ENCODE measurements at regions not wholly inside any gene's neighbourhood (a gene's known extent, or its start where the extent isn't known, plus 50 kb on each side); places are given as distances from the start of the nearest gene placed in this dataset.
"Not testable (repeated sequence)": the region's sequence is repeated elsewhere in the genome, so short reads cannot be mapped to it uniquely, and the experiment has no call there.

DNA sequence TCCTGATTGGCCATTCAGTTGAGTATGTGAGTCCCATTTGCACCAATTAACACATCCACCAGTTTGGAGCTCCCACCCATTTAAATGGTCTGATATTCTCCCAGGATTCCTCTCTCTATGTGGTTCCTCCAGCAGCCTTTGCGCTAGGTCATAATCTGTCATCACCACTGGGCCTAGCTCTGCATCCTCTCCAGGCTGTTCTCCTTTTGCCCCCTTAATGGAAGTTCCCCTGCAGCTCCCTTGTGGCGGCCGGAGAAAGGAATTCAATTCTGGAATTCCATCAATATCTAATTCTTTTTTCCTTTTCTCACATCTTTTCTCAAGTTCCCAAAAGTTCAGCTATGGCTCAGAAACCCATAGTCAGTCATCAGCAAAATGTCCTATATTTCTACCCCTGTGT lies 2184.4 kb upstream of the AGA start:
- no peak for DNase-seq

DNA sequence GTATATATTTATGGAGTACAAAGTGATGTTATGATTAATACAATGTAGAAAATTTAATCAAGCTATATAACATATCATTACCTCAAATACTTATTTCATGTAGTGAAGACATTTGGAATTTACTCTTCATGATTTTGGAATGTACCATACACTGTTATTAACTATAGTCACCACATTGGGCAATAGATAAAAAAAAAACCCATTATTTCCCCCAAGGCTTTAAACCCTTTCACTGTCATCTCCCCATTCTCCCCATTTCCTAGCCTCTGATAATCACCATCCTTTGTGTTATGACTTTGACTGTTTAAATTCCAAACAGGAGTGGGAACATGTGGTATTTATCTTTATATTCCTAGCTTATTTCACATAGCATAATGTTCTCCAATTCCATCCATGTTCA lies 2189.1 kb upstream of the AGA start:
- DNase-seq: no peak

DNA sequence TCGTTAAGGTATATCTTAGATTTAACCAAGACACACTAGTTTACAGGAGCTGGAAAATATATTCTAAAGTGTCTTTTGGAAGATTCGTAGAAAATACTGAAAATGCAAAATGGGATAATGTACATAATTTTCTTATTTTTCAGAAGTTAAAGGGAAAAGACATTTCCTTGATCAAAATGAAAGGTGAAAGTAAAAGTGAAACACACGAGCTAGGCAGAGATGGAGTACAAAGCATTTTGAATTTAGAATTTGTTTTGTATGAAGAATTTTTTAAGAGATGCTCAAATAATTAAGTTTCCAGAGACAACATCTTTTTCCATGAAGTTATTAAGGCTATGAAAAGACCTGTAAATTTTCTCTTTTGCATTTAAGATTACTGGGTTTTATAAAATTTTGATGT lies 2192.6 kb upstream of the AGA start:
- DNase-seq: no peak

DNA sequence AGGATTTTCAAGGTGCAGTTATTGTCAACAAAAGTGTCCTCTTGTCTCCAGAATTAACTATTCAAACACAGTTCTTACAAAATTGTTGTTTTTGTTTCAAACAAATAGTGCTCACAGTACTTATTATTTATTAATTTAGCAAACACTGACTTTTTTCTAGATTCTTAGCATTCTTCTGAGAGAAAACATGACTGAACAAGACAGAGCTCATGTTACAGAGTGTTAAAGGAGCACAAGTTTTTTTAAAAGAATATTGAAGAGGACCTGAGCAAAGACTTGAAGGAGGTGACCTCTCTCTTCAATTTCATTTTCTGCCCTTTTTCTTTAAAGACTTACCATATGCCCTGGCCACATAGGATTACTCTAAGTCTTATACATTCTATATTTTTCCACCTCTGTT lies 2220.3 kb upstream of the AGA start:
- no peak for DNase-seq

DNA sequence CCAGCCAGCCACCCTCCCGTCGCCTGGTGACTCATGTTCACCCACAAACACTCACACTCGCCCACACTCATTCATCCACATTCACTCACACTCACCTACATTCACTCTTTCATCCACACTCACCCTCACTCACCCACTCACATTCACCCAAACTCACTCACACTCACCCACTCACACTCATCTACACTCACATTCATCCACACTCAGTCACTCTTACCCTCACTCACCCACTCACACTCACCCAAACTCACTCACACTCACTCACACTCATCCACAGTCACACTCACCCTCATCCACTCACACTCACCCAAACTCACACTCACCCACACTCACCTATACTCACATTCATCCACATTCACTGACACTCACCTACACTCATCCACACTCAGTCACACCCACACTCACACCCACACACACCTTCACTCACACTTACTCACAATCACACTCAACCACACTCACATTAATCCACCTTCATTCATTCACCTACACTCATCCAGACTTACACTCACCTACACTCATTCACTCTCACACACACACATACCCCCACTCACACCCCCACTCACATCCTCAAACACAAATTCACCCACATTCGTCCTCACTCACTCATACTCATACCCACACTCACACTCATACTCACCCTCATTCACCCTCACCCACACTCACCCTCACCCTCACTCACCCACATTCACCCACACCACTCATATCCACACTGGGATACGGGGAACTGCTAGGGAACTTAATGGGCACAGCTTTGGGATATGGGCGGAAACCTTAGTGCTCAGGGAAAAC lies 2221.6 kb upstream of the AGA start:
- no peak for DNase-seq

DNA sequence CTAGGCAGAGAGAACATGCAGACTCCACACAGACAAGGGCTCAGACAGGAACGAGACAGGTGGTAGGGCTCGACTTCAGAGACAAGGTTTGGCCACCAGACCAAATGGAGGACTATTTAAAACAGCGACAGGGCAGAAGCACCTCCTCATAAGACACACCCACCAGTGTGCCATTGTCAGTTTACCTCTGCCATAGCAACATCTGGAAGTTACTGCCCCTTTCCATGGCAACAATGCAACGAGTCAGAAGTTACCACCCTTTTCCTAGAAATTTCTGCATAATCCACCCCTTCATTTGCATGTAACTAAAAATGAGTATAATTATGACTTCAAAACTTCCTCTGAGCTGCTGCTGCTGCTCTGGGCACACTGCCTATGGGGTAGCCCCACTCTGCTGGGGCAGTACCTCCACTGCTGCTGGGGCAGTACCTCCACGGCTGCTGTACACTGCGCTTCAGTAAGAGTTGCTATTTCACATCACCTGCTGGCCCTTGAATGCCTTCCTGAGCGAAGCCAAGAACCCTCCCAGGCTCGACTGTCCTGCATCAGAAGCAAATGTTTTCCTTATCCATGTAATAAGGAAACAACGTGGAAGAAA lies 2222.3 kb upstream of the AGA start:
- no peak for DNase-seq

DNA sequence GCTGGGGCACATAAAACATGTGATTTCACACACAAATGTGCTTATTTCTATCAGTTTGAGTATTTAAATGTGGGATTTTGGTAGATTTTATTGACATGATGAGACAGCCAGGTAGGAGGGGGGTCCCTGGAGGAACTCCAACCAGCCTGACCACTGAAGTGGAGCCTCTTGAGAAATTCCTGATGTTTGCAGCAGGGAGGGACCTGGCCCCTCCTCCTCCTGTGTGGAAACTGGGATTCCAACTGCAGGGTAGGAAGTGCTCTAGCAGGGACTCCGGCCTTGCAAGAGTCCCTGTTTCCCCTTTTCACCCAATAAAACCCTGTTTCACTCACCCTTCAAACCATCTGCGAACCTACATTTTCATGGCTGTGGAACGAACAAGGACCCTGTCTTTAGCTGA lies 2224.0 kb upstream of the AGA start:
- no peak for DNase-seq

DNA sequence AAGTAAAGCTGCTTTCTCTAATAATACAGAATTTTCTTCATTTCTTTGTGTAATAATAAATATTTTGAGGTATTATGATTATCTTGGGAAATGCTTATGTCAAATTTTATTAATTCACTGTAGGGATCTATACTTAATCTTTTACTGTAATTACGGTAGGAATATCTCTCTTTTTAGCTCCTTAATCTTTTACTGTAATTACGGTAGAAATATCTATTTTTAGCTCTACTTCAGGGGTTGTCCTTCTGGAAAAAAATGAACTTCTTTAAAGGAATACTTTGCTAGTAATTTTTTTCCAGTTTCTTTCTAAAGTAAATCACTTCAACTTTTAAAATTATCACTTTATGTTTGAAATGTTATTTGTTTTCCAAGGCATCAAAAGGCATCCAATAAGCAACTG lies 2229.4 kb upstream of the AGA start:
- no peak for DNase-seq

DNA sequence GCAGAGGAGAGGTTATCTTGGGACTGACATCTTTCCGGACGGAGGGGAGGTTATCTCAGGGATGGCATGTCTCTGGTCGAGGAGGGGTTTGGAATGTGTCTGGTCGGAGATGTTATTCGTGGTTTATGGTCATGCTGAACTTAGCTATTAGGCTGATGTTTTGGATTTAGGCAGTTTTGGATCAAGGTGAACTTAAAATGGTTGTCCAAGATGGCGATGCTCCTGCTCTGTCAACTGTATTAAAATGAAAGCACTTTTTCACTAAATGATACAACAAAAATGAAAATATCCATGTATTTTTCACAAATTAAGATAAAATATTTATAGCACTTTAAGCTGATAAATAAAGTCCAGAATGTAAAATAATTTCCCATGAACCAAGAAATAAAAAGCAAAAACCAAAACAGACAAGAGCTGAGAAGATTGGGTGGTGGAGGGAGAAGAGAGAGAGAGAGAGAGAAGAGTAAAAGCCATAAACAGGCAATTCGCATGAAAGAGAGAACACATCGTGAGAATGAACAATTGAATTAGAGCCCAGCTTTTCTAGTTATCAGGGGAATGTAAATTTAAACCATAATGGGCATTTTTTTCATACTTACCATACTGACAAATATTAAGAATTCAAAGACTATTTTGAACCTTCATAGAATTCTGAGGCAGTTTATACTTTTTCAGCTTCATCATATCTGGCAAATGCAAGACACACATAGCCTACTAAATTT lies 2236.0 kb upstream of the AGA start:
- no peak for DNase-seq

DNA sequence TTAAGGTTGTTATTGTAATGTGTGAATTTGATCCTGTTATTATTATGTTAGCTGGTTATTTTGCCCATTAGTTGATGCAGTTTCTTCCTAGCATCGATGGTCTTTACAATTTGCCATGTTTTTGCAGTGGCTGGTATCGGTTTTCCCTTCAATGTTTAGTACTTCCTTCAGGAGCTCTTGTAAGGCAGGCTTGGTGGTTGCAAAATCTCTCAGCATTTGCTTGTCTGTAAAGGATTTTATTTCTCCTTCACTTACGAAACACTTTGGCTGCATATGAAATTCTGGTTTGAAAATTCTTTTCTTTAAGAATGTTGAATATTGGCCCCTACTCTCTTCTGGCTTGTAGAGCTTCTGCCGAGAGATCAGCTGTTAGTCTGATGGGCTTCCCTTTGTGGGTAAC lies 2241.4 kb upstream of the AGA start:
- not testable (repeated sequence) for DNase-seq

DNA sequence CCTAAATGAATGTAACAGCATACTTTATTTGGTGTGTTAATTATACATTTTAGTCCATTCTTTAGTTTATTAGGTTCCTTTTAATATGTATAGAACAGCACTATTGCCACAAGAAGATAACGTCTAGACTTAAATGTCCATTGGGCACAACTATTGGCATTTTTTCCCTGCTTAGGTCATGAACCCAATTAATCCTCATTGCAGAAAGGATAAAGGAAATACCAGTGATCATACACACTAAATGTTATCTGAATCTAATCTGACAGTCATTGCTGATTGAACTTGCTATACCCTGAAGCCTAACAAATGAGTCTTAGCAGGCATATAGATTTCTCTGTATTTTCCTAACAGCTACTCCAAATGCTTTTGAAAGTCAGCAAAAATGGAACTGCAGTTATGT lies 2250.0 kb upstream of the AGA start:
- DNase-seq: no peak

DNA sequence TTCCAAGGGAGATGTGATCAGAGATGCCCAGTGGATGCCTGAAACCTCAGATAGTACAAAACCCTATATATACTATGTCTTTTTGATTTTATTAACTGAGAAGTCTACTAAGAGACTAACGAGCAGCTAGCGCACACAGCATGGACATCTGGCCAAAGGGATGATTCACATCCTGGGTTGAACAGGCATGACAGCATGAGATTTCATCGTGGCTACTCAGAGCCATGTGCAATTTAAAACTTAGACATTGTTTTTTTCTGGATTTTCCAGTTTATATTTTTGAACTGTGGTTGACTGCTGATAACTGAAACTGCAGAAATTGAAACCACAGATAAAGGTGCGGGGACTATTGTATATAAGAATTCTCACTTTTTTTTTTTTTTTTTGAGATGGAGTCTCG lies 2252.9 kb upstream of the AGA start:
- DNase-seq: no peak

DNA sequence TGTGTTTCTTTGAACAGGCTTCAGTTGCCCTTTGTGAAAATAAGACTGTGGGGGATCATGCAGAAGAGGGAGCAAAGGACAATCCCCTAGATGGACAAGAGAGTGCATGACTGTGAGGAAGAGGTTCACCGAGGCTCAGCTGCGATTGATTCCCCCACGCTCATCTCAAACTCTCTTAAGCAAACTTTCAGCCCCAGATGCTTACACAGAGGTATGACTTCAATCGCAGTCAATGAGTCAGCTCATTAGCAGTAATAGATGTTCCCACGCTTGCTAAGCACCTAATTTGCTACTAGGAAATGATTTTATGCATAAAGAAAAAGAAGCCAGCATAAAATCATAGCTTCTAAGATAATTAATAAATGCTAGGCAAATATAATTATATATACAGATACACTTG lies 2256.1 kb upstream of the AGA start:
- no peak for DNase-seq

DNA sequence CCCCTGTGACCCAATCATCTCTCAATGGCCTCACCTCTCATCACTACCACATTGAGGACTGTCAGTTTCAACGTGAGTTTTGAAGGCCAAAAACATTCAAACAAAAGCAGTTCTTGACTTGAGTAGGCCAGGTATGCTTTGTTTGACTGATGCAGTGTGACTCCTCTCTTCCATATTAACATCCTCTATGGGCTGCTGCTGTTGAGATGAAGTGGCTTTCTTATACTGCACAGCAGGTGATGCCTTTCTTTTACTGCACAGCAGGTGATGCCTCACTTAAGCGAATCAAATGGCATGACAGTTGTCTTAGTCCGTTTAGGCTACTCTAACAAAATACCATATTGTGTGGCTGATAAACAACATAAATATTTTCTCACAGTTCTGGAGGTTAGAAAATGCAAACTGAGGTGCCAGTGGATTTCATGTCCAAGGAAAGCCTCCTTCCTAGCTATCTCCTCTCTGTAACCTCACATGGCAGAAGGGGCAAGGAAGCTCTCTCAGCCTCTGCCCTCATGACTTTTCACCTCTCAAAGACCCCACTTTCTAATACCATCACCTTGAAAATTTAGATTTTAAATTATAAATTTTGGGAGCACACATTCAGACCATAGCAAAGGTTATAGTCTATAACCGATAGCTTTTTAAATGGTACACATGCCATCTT lies 2267.9 kb upstream of the AGA start:
- no peak for DNase-seq

DNA sequence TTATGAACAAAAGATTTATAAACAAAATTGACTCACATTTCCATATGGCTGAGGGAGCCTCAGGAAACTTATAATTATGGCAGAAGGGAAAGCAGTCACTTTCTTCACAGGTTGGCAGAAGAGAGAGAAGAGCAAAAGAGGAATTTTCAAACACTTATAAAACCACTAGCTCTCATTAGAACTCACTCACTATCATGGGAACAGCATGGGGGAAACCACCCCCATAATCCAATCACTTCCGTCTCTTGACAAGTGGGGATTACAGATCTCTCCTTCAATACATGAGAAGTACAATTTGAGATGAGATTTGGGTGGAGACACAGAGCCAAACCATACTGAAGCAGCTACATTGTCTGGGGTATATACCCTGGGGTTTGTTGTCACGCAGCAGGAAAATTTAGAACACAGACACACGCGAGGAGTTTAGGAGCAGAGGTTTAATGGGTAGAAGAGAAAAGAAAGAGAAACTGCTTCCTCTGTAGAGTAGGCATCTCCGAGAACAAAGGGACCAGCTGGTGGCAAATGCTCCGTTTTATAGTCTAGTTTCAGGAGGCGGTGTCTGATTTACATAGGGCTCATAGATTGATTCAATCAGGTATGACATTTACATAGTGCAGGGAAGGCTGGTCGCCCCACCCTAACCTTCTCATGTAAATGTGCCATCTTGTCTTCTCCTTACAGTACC lies 2277.7 kb upstream of the AGA start:
- no peak for DNase-seq

DNA sequence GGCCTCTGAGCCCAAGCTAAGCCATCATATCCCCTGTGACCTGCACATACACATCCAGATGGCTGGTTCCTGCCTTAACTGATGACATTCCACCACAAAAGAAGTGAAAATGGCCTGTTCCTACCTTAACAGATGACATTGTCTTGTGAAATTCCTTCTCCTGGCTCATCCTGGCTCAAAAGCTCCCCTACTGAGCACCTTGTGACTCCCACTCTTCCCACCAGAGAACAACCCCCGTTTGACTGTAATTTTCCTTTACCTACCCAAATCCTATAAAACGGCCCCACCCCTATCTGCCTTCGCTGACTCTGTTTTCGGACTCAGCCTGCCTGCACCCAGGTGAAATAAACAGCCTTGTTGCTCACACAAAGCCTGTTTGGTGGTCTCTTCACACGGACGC lies 2284.3 kb upstream of the AGA start:
- not testable (repeated sequence) for DNase-seq

DNA sequence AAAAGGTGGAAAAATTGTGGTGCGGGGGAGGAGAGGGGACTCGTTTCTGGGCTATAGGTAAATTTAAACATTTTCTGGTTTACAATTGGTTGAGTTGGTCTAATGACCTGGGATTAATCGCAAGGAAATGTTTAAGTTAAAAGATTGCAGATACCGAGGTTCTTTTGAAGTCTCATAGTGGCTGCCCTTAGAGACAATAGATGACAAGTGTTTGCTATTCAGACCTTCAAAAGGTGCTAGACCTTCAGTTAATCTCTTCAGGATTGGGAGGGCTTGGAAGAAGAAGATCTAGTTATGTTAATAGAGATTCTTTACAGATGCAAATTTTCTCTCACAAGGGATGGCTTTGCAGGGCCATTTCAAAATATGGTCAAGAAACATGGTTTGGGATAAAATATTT lies 2286.1 kb upstream of the AGA start:
- no peak for DNase-seq

DNA sequence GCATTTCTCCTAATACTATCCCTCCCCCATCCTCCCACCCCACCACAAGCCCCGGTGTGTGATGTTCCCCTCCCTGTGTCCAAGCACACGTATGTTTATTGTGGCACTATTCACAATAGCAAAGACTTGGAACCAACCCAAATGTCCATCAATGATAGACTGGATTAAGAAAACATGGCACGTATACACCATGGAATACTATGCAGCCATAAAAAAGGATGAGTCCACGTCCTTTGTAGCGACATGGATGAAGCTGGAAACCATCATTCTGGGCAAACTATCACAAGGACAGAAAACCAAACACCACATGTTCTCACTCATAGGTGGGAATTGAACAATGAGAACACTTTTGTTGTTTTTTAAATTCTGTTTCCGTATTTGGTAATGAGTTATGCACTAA lies 2294.6 kb upstream of the AGA start:
- not testable (repeated sequence) for DNase-seq

DNA sequence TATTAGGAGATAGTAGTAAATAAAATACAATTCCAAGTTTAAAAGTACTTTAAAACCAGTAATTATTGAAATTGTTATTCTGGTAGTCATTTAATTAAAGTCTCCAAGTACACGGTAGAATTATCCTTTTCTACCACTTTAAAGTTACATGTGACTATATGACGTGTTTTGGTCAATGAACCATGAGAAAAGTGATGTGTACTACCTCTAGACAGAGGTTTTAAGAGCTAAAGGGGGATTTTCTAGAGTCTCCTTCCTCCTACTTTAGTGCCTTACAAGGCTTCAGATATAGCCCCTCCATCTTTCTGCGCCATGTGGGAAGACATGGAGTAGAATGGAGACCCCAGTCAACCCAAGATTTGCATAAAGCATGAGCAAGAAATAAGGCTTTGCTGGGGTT lies 2296.6 kb upstream of the AGA start:
- no peak for DNase-seq

DNA sequence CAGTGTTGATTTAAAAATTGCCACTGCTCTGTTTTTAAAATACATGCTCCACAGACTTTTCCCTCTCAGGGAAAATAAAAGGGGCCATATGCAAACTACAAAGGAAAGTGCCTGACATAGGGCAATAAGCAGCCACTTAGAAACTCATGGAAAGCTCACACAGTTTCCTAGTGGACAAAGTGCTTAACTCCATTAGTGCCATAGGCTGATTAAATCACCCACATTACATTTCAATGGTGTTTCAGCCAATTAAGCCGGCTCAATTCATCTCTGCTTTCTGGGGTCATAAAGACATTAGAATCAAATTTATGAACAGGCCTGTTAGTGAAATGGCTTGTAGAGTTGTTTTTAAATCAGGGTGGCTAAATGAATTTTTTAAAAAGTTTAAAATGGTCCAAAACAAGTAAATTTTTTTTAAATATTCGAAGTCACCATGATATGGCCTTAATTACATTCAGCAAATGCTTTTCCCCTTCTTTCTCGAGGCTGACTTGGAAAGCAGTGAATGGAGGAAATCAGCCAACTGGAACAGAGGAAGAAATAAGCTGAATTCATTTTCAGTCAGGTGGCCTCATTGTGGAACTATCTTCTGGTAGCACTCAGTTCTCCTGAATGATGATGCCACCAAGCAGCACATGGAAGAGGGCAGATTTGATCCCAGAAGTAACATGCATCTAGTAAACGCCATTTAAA lies 2305.1 kb upstream of the AGA start:
- no peak for DNase-seq

DNA sequence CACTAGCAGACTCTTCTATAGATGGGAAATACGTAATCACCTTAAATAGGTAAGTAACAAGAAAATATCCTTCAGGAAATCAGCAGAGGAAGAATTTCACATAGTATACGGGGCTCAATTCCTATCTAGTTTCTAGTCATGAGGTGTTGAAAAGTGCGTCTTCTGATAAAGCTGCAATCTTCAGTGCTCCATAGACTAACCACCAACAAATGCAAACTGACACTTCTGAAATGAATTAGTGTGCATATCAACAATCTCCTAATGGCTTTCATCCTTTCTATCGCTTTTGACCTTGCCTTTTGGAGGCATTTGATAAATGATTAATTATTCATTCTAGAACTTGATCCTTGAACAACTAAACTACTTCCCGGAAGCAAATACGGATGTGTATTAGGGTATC lies 2306.6 kb upstream of the AGA start:
- no peak for DNase-seq

DNA sequence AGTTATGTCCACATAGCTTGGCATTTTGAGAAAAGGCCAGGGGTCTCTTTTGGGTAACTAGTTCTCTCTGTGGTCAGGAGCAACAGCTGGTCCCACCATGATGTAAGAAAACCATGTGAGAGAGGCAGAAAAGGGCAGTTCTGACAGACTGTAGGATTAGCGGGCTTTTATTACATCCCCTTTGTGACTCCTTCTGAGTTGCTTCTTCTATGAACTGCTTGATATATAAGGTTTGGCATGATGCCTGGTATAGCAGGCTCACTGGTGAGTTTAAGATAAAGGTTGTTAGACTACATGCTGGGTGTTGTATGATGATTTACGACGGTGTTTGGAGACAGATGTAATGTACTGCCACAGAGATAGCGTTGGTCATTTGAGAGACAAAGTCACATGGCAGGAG lies 2308.1 kb upstream of the AGA start:
- no peak for DNase-seq

DNA sequence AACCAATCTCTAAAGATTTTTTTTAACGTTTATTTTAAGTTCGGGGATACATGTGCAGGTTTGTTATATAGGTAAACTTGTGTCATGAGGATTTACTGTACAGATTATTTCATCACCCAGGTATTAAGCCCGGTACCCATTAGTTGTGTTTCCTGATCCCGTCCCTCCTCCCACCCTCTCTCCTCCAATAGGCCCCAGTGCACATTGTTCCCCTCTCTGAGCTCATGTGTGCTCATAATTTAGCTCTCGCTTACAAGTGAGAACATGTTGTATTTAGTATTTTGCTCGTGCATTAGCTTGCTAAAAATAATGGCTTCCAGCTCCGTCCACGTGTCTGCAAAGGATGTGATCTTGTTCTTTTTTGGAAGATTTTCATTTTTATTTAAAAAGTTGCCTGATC lies 2309.4 kb upstream of the AGA start:
- no peak for DNase-seq

All from activated CD8-positive, alpha-beta memory T cell treated with anti-CD3 and anti-CD28 coated beads, Interleukin-2, amount 50 U/mL, for 48 hours (primary cell).